T-helper 1 cell treated with Interleukin-12 subunit alpha and Interleukin-12 subunit beta and Interleukin-4 antibody, amounts not matched to agents 30 ng/mL and 1 ng/mL, for 36 hours (primary cell): ENCODE measurements at regions not wholly inside any gene's neighbourhood (a gene's known extent, or its start where the extent isn't known, plus 50 kb on each side); places are given as distances from the start of the nearest gene placed in this dataset.

Experiments
- intact Hi-C: fragments of 100-400 bp; cut with micrococcal nuclease; formaldehyde crosslinking; loops from one replicate; pipeline ENCODE4 v1.15.1; 2024

- intact Hi-C loops: no loop called here
Observed at GRCh38 chr6:43875849-43876572, 106.0 kb downstream of the VEGFA start.

GRCh38 chr6:43874814-43875590, 105.0 kb downstream of the VEGFA start:
- intact Hi-C loops: no loop called here

- intact Hi-C loops: no loop called here
Observed at GRCh38 chr6:43873806-43874714, 104.0 kb downstream of the VEGFA start.

- intact Hi-C loops: no loop called here
Observed at GRCh38 chr6:43871933-43872332, 101.9 kb downstream of the VEGFA start.

- intact Hi-C loops: no loop called here
Observed at GRCh38 chr6:43871284-43871683, 101.3 kb downstream of the VEGFA start.

GRCh38 chr6:43870660-43871061, 100.7 kb downstream of the VEGFA start:
- intact Hi-C loops: no loop called here

GRCh38 chr6:43869792-43870659, 100.0 kb downstream of the VEGFA start:
- intact Hi-C loops: no loop called here

GRCh38 chr6:43869079-43869710, 99.2 kb downstream of the VEGFA start:
- intact Hi-C loops: no loop called here

GRCh38 chr6:43868467-43868866, 98.5 kb downstream of the VEGFA start:
- intact Hi-C loops: no loop called here

- intact Hi-C loops: no loop called here
Observed at GRCh38 chr6:43867996-43868395, 98.0 kb downstream of the VEGFA start.

GRCh38 chr6:43867246-43867645, 97.2 kb downstream of the VEGFA start:
- intact Hi-C loops: no loop called here

GRCh38 chr6:43865932-43866645, 96.1 kb downstream of the VEGFA start:
- intact Hi-C loops: no loop called here

- intact Hi-C loops: no loop called here
Observed at GRCh38 chr6:43865086-43865485, 95.1 kb downstream of the VEGFA start.

GRCh38 chr6:43862925-43863324, 92.9 kb downstream of the VEGFA start:
- intact Hi-C loops: no loop called here

- intact Hi-C loops: no loop called here
Observed at GRCh38 chr6:43861212-43861894, 91.3 kb downstream of the VEGFA start.

- intact Hi-C loops: no loop called here
Observed at GRCh38 chr6:43860285-43860684, 90.3 kb downstream of the VEGFA start.

- intact Hi-C loops: no loop called here
Observed at GRCh38 chr6:43859213-43859612, 89.2 kb downstream of the VEGFA start.

- intact Hi-C loops: no loop called here
Observed at GRCh38 chr6:43858161-43859153, 88.4 kb downstream of the VEGFA start.
